ENCODE measurements at regions not wholly inside any gene's neighbourhood (a gene's known extent, or its start where the extent isn't known, plus 50 kb on each side); places are given as distances from the start of the nearest gene placed in this dataset.

DNA sequence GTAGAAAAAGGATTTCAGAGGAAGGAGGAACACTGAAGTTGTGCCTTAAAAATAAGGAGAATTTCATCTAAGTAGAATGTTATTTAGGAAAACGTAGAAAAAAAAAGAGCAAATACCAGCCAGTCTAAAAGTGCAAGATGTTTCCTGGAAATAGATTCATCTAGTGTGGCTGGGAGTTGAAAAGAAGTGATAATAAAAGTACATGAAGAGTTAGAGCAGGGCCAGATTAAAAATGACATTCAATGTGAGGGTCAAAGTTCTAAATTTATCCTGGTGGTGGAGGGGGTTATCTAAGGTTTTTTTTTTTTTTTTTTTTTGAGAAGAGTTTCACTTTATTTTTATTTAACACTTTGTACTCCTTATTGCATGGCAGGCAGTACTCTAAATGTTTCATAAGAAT lies 289.3 kb downstream of the MDFIC start:
- CTCF ChIA-PET: interaction anchor here (0.6 kb wide), 2 partner anchors 73 to 1085 kb away, joined by 3 read pairs; no protein-coding TSS in a partner anchor
- no peaks in the 10 kb centered on the region for H3K36me3 ChIP-seq (ENCODE audit: control insufficient read depth in 2 of 2, insufficient read depth in 1 of 2, low read length in 2 of 2)
- H3K27ac ChIP-seq (ENCODE audit: extremely low read depth, low read depth, low read length): no peak overlapping the region
- no peaks in the 10 kb centered on the region for H3K9me3 ChIP-seq (ENCODE audit: control insufficient read depth, insufficient read depth, low read depth, low read length)
- POLR2A ChIA-PET: no interaction called here
- H3K4me1 ChIP-seq (ENCODE audit: control insufficient read depth, insufficient read depth, low read length): no peaks in the 10 kb centered on the region
- H3K4me3 ChIP-seq (ENCODE audit: low read depth, low read length): no peak overlapping the region
- TF ChIP-seq ZSCAN18 (tag by site-specific recombination; IDR thresholded peaks at IDR 0.05): no peak
- TF ChIP-seq OSR2 (tag by site-specific recombination; IDR thresholded peaks at IDR 0.05): no peak
- no peak for TF ChIP-seq ZNF707 (tag by site-specific recombination; IDR thresholded peaks at IDR 0.05)
- no peak for TF ChIP-seq ZBTB26 (tag by site-specific recombination; optimal IDR thresholded peaks at IDR 0.05)
- TF ChIP-seq ZNF48 (tag by site-specific recombination; IDR thresholded peaks at IDR 0.05): no peak
- no peak for TF ChIP-seq ZNF626 (tag by site-specific recombination; IDR thresholded peaks at IDR 0.05)
- TF ChIP-seq ZNF202 (tag by site-specific recombination; IDR thresholded peaks at IDR 0.05; ENCODE audit: borderline replicate concordance): no peak
- TF ChIP-seq ZNF37A (tag by site-specific recombination; IDR thresholded peaks at IDR 0.05): no peak
- no peak for TF ChIP-seq ZNF184 (tag by site-specific recombination; IDR thresholded peaks at IDR 0.05)
- TF ChIP-seq KLF9 (tag by site-specific recombination; IDR thresholded peaks at IDR 0.05; ENCODE audit: low read depth): no peak
- no peak for TF ChIP-seq ZNF26 (tag by site-specific recombination; IDR thresholded peaks at IDR 0.05)
- no peak for TF ChIP-seq ZNF701 (tag by site-specific recombination; IDR thresholded peaks at IDR 0.05)
- no peak for TF ChIP-seq EGR2 (tag by site-specific recombination; IDR thresholded peaks at IDR 0.05; ENCODE audit: low read depth)
- TF ChIP-seq TRIM28 (IDR thresholded peaks at IDR 0.05; ENCODE audit: borderline replicate concordance, low read length): no peak
- no peak for TF ChIP-seq ZBTB20 (tag by site-specific recombination; IDR thresholded peaks at IDR 0.05)

DNA sequence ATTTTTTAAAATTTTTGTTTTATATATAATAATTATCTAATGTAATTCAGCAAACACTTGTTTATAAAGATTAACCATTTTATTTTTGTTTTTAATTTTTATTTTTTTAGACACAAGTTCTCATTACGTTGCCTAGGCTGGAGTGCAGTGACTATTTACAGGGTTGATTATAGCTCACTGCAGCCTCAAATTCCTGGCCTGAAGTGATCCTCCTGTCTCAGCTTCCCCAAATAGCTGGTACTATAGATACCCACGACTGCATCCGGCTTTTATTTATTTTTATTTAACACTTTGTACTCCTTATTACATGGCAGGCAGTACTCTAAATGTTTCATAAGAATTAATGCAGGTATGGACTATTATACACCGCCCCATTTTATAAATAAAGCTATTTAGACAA lies 288.7 kb downstream of the MDFIC start:
- no peak overlapping the region for H3K27ac ChIP-seq (ENCODE audit: extremely low read depth, low read depth, low read length)
- ChIA-PET POLR2A (no interaction called here), CTCF (no interaction called here)
- H3K36me3 ChIP-seq (ENCODE audit: control insufficient read depth in 2 of 2, insufficient read depth in 1 of 2, low read length in 2 of 2): no peaks in the 10 kb centered on the region
- H3K9me3 ChIP-seq (ENCODE audit: control insufficient read depth, insufficient read depth, low read depth, low read length): no peaks in the 10 kb centered on the region
- H3K4me3 ChIP-seq (ENCODE audit: low read depth, low read length): no peak overlapping the region
- no peaks in the 10 kb centered on the region for H3K4me1 ChIP-seq (ENCODE audit: control insufficient read depth, insufficient read depth, low read length)
- TF ChIP-seq ZNF10 (tag by site-specific recombination; IDR thresholded peaks at IDR 0.05) (no peak), YY2 (tag by site-specific recombination; IDR thresholded peaks at IDR 0.05) (no peak), RBAK (tag by site-specific recombination; IDR thresholded peaks at IDR 0.05) (no peak), ZSCAN18 (tag by site-specific recombination; IDR thresholded peaks at IDR 0.05) (no peak), ZFP69B (tag by site-specific recombination; IDR thresholded peaks at IDR 0.05) (no peak), REPIN1 (tag by site-specific recombination; IDR thresholded peaks at IDR 0.05; ENCODE audit: low read depth) (no peak), SCRT1 (tag by site-specific recombination; IDR thresholded peaks at IDR 0.05; ENCODE audit: borderline replicate concordance) (no peak), REST (tag by site-specific recombination; IDR thresholded peaks at IDR 0.05) (no peak), HOXD13 (CRISPR knock-in tag; IDR thresholded peaks at IDR 0.05; ENCODE audit: borderline replicate concordance) (no peak)
- TF ChIP-seq, protein P1, sequence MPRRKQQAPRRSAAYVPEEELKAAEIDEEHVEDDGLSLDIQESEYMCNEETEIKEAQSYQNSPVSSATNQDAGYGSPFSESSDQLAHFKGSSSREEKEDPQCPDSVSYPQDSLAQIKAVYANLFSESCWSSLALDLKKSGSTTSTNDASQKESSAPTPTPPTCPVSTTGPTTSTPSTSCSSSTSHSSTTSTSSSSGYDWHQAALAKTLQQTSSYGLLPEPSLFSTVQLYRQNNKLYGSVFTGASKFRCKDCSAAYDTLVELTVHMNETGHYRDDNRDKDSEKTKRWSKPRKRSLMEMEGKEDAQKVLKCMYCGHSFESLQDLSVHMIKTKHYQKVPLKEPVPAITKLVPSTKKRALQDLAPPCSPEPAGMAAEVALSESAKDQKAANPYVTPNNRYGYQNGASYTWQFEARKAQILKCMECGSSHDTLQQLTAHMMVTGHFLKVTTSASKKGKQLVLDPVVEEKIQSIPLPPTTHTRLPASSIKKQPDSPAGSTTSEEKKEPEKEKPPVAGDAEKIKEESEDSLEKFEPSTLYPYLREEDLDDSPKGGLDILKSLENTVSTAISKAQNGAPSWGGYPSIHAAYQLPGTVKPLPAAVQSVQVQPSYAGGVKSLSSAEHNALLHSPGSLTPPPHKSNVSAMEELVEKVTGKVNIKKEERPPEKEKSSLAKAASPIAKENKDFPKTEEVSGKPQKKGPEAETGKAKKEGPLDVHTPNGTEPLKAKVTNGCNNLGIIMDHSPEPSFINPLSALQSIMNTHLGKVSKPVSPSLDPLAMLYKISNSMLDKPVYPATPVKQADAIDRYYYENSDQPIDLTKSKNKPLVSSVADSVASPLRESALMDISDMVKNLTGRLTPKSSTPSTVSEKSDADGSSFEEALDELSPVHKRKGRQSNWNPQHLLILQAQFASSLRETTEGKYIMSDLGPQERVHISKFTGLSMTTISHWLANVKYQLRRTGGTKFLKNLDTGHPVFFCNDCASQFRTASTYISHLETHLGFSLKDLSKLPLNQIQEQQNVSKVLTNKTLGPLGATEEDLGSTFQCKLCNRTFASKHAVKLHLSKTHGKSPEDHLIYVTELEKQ (tag by site-specific recombination; IDR thresholded peaks at IDR 0.05; ENCODE audit: borderline replicate concordance): no peak
